ENCODE measurements at regions not wholly inside any gene's neighbourhood (a gene's known extent, or its start where the extent isn't known, plus 50 kb on each side); places are given as distances from the start of the nearest gene placed in this dataset.

DNA sequence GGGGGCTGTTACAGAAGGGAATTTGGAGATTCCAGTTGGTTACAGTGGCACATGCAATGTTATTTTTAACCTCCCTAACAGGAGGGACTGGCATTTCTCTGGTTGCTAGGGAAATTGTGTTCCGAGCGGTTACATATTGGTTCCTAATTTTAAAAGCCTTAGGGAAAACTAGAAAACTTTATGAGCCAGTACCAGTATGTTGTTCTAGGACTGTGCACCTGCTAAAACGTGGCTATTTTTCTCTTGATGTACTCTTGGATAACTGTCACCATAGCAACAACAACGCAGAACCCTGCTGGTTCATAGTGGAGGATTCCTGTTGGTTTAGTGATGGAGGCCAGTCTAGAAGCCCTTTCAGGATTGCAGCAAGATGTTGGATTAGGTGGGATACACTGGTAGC, 68.9 kb upstream of the PGBD5 start:
- H3K4ac ChIP-seq (ENCODE audit: low read depth, low read length), result no peak overlapping the region
- H3K9me3 ChIP-seq (ENCODE audit: control insufficient read depth, insufficient read depth, low read length), result no peaks in the 10 kb centered on the region; the same call in 1 of the 2 replicates
- intact Hi-C loops (cut with micrococcal nuclease), result no loop called here
- no peak overlapping the region for H4K8ac ChIP-seq (ENCODE audit: low read depth in 2 of 2, low read length in 2 of 2)
- no peak overlapping the region for H2AK5ac ChIP-seq (ENCODE audit: low read depth, low read length)
- no peak overlapping the region for H3K4me3 ChIP-seq (ENCODE audit: insufficient read depth, low read depth, low read length)
- H2BK120ac ChIP-seq (ENCODE audit: low read depth, low read length), result no peak overlapping the region
- no peak for TF ChIP-seq MXI1 (IDR thresholded peaks at IDR 0.05; ENCODE audit: borderline replicate concordance, low read depth, low read length)
- TF ChIP-seq NFE2L2 (IDR thresholded peaks at IDR 0.05; ENCODE audit: low read depth, low read length), result no peak
- TF ChIP-seq, protein P1, sequence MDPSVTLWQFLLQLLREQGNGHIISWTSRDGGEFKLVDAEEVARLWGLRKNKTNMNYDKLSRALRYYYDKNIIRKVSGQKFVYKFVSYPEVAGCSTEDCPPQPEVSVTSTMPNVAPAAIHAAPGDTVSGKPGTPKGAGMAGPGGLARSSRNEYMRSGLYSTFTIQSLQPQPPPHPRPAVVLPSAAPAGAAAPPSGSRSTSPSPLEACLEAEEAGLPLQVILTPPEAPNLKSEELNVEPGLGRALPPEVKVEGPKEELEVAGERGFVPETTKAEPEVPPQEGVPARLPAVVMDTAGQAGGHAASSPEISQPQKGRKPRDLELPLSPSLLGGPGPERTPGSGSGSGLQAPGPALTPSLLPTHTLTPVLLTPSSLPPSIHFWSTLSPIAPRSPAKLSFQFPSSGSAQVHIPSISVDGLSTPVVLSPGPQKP (IDR thresholded peaks at IDR 0.05; ENCODE audit: borderline replicate concordance, low read depth, low read length), result no peak
- no peak for TF ChIP-seq POLR2A (IDR thresholded peaks at IDR 0.05; ENCODE audit: low read depth, low read length)
- TF ChIP-seq RFX5 (IDR thresholded peaks at IDR 0.05; ENCODE audit: low read depth, low read length), result no peak
- no peak for TF ChIP-seq CEBPB (IDR thresholded peaks at IDR 0.05; ENCODE audit: low read depth, low read length)
- no peak for TF ChIP-seq SMC3 (IDR thresholded peaks at IDR 0.05; ENCODE audit: low read depth, low read length)
- TF ChIP-seq, protein P2, sequence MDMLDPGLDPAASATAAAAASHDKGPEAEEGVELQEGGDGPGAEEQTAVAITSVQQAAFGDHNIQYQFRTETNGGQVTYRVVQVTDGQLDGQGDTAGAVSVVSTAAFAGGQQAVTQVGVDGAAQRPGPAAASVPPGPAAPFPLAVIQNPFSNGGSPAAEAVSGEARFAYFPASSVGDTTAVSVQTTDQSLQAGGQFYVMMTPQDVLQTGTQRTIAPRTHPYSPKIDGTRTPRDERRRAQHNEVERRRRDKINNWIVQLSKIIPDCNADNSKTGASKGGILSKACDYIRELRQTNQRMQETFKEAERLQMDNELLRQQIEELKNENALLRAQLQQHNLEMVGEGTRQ (IDR thresholded peaks at IDR 0.05; ENCODE audit: low read depth, low read length), result no peak
- no peak for TF ChIP-seq MAFK (IDR thresholded peaks at IDR 0.05; ENCODE audit: low read depth, low read length)
- TF ChIP-seq BHLHE40 (IDR thresholded peaks at IDR 0.05; ENCODE audit: low read depth, low read length), result no peak
- TF ChIP-seq RCOR1 (IDR thresholded peaks at IDR 0.05; ENCODE audit: insufficient replicate concordance, low read length), result no peak
- no peak for TF ChIP-seq CHD1 (IDR thresholded peaks at IDR 0.05; ENCODE audit: low read depth, low read length)
- H4K20me1 ChIP-seq (ENCODE audit: insufficient read depth, low read length), result no peaks in the 10 kb centered on the region
- no peak overlapping the region for H3K23ac ChIP-seq (ENCODE audit: low read depth, low read length)
- in situ Hi-C loops (cut with MboI; ENCODE audit: low sequenced_read_pairs), result no loop called here
- no peak overlapping the region for H2BK20ac ChIP-seq (ENCODE audit: low read depth, low read length)
- no peak overlapping the region for H2AK9ac ChIP-seq (replicated peaks; ENCODE audit: low read depth, low read length, poor library complexity)
- no peak overlapping the region for H3K56ac ChIP-seq (ENCODE audit: extremely low read depth, insufficient read depth, low read length)
- H4K5ac ChIP-seq (ENCODE audit: low read depth, low read length), result no peak overlapping the region
- no TSS peak for BruUV-seq (replicated peaks)
- no peaks in the 10 kb centered on the region for H3K4me1 ChIP-seq (ENCODE audit: control insufficient read depth, insufficient read depth, low read length)
- H2BK5ac ChIP-seq (ENCODE audit: low read depth, low read length, poor library complexity, severe bottlenecking), result no peak overlapping the region
- no peak overlapping the region for H3K18ac ChIP-seq (ENCODE audit: low read depth, low read length)
- dilution Hi-C loops (cut with HindIII; ENCODE audit: low sequenced_read_pairs, unreplicated experiment), result no loop called here
- no peak overlapping the region for H3K27ac ChIP-seq (ENCODE audit: insufficient read depth, low read length)
- H4K91ac ChIP-seq (ENCODE audit: insufficient read depth, low read depth, low read length), result no peak overlapping the region
- no peak overlapping the region for H3K4me2 ChIP-seq (ENCODE audit: low read depth, low read length)
- no peaks in the 10 kb centered on the region for H3K79me1 ChIP-seq (ENCODE audit: low read depth in 1 of 2, low read length in 2 of 2)
- CTCF ChIA-PET, result no interaction called here
- ATAC-seq (ENCODE audit: low read depth) (no peak), DNase-seq (no peak)
- no CpG with 5 or more reads among the region's 4 CpGs for WGBS, 2 experiments (ENCODE audit: extremely low coverage in 2 of 2, insufficient read length in 1 of 2)
- no peaks in the 10 kb centered on the region for H3K27me3 ChIP-seq (ENCODE audit: control insufficient read depth, insufficient read depth, low read length)
- no peak overlapping the region for H3K9ac ChIP-seq (ENCODE audit: low read depth, low read length)
- H2BK15ac ChIP-seq (ENCODE audit: low read depth, low read length), result no peak overlapping the region
- no peak overlapping the region for H2AFZ ChIP-seq (replicated peaks; ENCODE audit: low read length, poor library complexity)
- no peak overlapping the region for H3K14ac ChIP-seq (replicated peaks; ENCODE audit: low read depth, low read length)
- no peaks in the 10 kb centered on the region for H3K36me3 ChIP-seq (ENCODE audit: control insufficient read depth, insufficient read depth, low read length)
- POLR2A ChIA-PET (ENCODE audit: unreplicated experiment), result no interaction called here
- no peaks in the 10 kb centered on the region for H3K9me1 ChIP-seq (ENCODE audit: insufficient read depth, low read length)
